DND-41 (cell line): ENCODE measurements at regions not wholly inside any gene's neighbourhood (a gene's known extent, or its start where the extent isn't known, plus 50 kb on each side); places are given as distances from the start of the nearest gene placed in this dataset.

Source experiments
- CTCF ChIP-seq: IDR thresholded peaks from 2 replicates; pipeline ENCODE4 v1.5.1; 2012; ENCODE audit warnings: borderline replicate concordance, low read length, moderate library complexity, mild to moderate bottlenecking; ENCODE audit not compliant: poor library complexity, severe bottlenecking; ENCODE audit errors: extremely low read depth
- EZH2 ChIP-seq: IDR thresholded peaks from 3 replicates; pipeline ENCODE4 v1.6.1; 2012; ENCODE audit warnings: borderline replicate concordance, low read depth, mild to moderate bottlenecking, moderate library complexity, low read length, inconsistent platforms; ENCODE audit not compliant: severe bottlenecking

DNA sequence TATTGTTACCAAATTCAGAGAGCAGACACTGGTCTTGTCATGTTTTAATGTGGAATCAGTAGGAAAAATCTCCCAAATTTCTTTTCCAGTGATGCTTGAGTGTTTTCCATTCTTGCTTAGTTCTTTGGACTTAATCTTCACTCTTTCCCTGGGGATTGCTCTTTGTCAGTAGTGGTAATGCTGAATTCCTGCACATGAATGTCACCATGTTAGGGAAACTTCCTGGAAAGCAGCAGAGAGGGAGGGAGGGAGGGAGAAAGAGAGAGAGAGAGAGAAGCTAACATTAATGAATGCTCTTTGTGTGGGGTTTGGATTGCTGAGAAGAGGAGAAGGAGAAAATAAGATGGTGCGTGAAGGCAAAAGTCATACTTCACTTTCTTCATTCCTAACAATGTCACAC lies 295.3 kb upstream of the COBL start:
- TF ChIP-seq CTCF (no peak), EZH2 (no peak)
